Fibroblast of pulmonary artery (primary cell): ENCODE measurements at regions not wholly inside any gene's neighbourhood (a gene's known extent, or its start where the extent isn't known, plus 50 kb on each side); places are given as distances from the start of the nearest gene placed in this dataset.

Experiments used
- DNase-seq: peaks from one replicate; pipeline ENCODE4 v3.0.0-alpha.2; 2010; ENCODE audit warnings: low read depth
- H3K4me3 ChIP-seq: replicated peaks from 2 replicates; pipeline ENCODE4 v1.5.1; 2011; ENCODE audit warnings: low read depth, mild to moderate bottlenecking, control low read depth, low read length, moderate library complexity
- CTCF ChIP-seq: IDR thresholded peaks from 2 replicates; pipeline ENCODE4 v1.5.1; 2011; ENCODE audit warnings: mild to moderate bottlenecking, control low read depth, low read length, inconsistent platforms; ENCODE audit errors: missing control alignments

DNA sequence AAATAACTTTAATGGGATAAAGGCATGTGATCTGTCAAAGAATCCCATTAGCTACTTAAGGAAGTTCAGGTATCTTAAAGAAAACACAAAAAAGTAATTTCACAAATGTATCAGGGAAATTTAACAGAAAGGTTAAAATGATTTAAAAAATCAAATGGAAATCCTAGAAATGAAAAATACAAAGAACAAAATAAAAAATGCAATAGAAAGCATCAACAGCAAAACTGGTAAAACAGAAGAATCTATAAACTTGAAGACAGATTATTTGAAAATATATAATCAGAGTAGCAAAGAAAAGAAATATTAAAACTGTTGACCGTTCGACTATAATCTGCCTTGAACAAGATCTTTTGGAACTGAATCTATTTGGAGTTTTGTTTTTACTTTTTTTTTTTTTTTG is 279.4 kb upstream of the SYT1 start:
- DNase-seq, result no peak

GRCh38 chr12:78586790-78587189 is 277.8 kb upstream of the SYT1 start:
- DNase-seq, result no peak
- TF ChIP-seq CTCF, result no peak
- no peak overlapping the region for H3K4me3 ChIP-seq

More for the DNA sequence above, 279.4 kb upstream of the SYT1 start:
- no peak for TF ChIP-seq CTCF
- no peak overlapping the region for H3K4me3 ChIP-seq

DNA sequence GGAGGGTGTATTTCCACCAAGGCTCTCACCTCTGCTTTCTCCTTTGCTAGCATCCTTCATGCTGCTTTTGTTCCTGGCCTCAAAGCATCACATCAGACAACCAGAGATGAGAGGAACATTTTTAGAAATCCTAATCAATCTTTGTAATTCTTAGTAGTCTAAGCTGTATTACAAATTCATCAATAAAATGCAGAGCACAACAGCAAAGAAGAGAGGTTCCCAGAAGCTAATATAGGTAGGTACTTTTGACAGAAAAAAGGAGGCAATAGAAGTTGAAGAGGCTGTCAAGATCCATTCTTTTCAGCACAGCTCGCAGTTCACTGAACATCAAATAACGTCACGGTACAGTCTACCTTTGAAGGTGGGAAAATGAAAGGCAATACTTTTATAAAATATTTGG is 265.2 kb upstream of the SYT1 start:
- DNase-seq, result no peak
- H3K4me3 ChIP-seq, result no peak overlapping the region
- no peak for TF ChIP-seq CTCF

- DNase-seq, result no peak
- H3K4me3 ChIP-seq, result no peak overlapping the region
- TF ChIP-seq CTCF, result no peak
Measured at GRCh38 chr12:78600541-78600940, 264.0 kb upstream of the SYT1 start.

DNA sequence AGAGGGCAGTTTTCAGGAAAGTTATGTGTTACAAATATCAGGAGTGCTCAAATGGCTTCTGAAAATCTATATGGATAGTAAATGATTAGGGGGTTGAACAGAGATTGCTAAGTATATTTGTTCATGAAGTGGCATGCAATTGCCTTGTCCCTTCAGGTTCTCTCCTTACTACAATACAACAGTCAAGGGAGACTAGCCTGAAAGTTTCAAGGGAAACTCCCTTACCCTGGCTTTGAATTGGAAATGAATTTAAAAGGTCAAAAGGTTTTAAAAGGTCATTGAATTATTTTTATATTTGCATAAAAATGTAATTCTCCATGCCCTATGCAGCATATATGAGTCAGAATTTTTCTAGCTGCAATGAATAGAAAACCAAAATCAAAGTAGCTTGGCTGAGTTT is 253.1 kb upstream of the SYT1 start:
- H3K4me3 ChIP-seq, result no peak overlapping the region
- TF ChIP-seq CTCF, result no peak
- DNase-seq, result no peak

DNA sequence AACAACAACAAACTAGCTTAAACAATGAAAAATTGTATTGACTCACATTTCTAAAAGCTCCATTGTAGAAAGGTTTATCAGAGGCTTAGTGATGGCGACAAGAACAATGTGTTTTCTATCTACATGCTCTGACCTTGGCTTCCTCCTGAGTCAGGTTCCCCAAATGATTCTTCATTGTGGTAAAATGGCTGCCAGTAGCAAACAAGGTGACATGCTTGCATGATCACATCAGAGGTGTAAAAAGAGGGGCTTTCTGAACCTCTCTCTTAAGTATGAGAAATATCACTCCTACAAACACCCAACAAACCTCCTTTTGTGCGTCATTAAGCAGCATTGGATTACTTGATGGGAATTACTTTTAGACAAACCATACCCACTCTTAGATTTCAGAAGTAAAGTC is 252.4 kb upstream of the SYT1 start:
- DNase-seq, result no peak
- H3K4me3 ChIP-seq, result no peak overlapping the region
- no peak for TF ChIP-seq CTCF

- no peak for DNase-seq
- TF ChIP-seq CTCF, result no peak
Measured at GRCh38 chr12:78617683-78618082, 246.9 kb upstream of the SYT1 start.

More at GRCh38 chr12:78617683-78618082, 246.9 kb upstream of the SYT1 start:
- no peak overlapping the region for H3K4me3 ChIP-seq
